NCI-H2029 treated with DMSO at 0.1 percent for 48 hours (cell line): ENCODE measurements at regions not wholly inside any gene's neighbourhood (a gene's known extent, or its start where the extent isn't known, plus 50 kb on each side); places are given as distances from the start of the nearest gene placed in this dataset.

Experiments
- DNase-seq: peaks from one replicate; lab custom pipeline; 2025; lab: John Stamatoyannopoulos, UW

- DNase-seq, result no peak
Observed at GRCh38 chr13:97135883-97136282, 86.2 kb upstream of the MBNL2 start.

GRCh38 chr13:97136418-97136817 is 85.7 kb upstream of the MBNL2 start:
- no peak for DNase-seq

GRCh38 chr13:97139691-97140090 is 82.4 kb upstream of the MBNL2 start:
- no peak for DNase-seq

- DNase-seq, result no peak
Observed at GRCh38 chr13:97140131-97140530, 82.0 kb upstream of the MBNL2 start.

GRCh38 chr13:97140611-97141010 is 81.5 kb upstream of the MBNL2 start:
- DNase-seq, result no peak

GRCh38 chr13:97141097-97141496 is 81.0 kb upstream of the MBNL2 start:
- DNase-seq, result no peak

GRCh38 chr13:97141564-97142005 is 80.5 kb upstream of the MBNL2 start:
- DNase-seq, result peak; percentile 25

GRCh38 chr13:97142452-97142851 is 79.7 kb upstream of the MBNL2 start:
- no peak for DNase-seq

- no peak for DNase-seq
Observed at GRCh38 chr13:97145057-97145456, 77.1 kb upstream of the MBNL2 start.

GRCh38 chr13:97148894-97149293 is 73.2 kb upstream of the MBNL2 start:
- no peak for DNase-seq

GRCh38 chr13:97160421-97160820 is 61.7 kb upstream of the MBNL2 start:
- DNase-seq, result no peak

GRCh38 chr13:97161582-97162231 is 60.4 kb upstream of the MBNL2 start:
- no peak for DNase-seq

- DNase-seq, result no peak
Observed at GRCh38 chr13:97165502-97166425, 56.4 kb upstream of the MBNL2 start.

GRCh38 chr13:97171136-97171535 is 51.0 kb upstream of the MBNL2 start:
- no peak for DNase-seq
